ENCODE measurements at regions not wholly inside any gene's neighbourhood (a gene's known extent, or its start where the extent isn't known, plus 50 kb on each side); places are given as distances from the start of the nearest gene placed in this dataset.

DNA sequence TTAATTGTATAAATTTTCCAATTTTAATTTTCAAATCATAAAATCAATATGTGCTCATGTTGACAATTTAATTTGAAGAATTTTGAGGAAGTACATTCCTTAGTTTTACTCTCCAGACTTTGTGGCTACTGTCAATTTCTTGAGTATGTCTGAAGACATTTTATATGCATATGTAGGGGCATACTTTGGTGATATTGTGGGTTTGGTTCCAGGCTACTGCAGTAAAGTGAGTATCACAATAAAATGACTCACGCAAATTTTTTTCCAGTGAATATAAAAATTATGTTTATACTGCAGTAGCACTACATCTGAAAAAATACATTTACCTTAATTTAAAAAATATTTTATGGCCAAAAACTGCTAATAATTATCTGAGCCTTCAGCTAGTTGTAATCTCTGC, 123.2 kb upstream of the PLCL2 start:
- intact Hi-C loops (cut with DNase I; ENCODE audit: low total_unique reads) (no loop called here), in situ Hi-C loops (cut with MboI; ENCODE audit: low pct_ligation_motif_present in 1 of 4, low pct_unique_long_range_greater_than_20kb in 1 of 4, low sequenced_read_pairs in 3 of 4) (no loop called here)
- TF ChIP-seq POLR2AphosphoS5 (IDR thresholded peaks at IDR 0.05) (no peak), POLR2A (IDR thresholded peaks at IDR 0.05) (no peak), EP300 (IDR thresholded peaks at IDR 0.05; ENCODE audit: low read depth) (no peak)
- TF ChIP-seq, protein P1, sequence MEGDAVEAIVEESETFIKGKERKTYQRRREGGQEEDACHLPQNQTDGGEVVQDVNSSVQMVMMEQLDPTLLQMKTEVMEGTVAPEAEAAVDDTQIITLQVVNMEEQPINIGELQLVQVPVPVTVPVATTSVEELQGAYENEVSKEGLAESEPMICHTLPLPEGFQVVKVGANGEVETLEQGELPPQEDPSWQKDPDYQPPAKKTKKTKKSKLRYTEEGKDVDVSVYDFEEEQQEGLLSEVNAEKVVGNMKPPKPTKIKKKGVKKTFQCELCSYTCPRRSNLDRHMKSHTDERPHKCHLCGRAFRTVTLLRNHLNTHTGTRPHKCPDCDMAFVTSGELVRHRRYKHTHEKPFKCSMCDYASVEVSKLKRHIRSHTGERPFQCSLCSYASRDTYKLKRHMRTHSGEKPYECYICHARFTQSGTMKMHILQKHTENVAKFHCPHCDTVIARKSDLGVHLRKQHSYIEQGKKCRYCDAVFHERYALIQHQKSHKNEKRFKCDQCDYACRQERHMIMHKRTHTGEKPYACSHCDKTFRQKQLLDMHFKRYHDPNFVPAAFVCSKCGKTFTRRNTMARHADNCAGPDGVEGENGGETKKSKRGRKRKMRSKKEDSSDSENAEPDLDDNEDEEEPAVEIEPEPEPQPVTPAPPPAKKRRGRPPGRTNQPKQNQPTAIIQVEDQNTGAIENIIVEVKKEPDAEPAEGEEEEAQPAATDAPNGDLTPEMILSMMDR (IDR thresholded peaks at IDR 0.05) = no peak
- Histone ChIP-seq H3K4me1 (no peaks in the 10 kb centered on the region), H3K27me3 (no peaks in the 10 kb centered on the region), H3K27ac (no peak overlapping the region), H3K36me3 (no peaks in the 10 kb centered on the region), H3K9me3 (no peaks in the 10 kb centered on the region), H3K4me3 (no peak overlapping the region)
- DNase-seq = no peak
- 90 to 95% methylated on average over 1 of the region's 1 CpG for WGBS, 2 donors (ENCODE audit: low coverage in 1 of 2)

DNA sequence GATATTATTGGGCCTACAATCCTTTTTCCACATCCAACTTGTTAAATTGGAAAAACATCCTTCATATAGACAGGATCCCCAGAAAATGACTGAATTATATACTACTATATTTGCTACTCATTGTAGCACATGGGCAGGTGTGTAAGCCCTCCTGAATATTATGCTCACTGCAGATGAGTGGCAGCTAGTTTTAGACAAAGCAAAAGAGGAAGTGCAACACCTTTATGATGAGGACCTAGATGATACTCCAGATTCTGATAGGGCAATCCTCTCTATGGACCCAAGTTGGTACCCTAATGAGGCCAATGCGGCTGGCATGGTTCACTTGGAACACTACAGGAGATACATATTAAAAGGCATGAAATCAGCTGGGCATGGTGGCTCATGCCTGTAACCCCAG, 119.1 kb upstream of the PLCL2 start:
- Histone ChIP-seq H3K9me3 (no peaks in the 10 kb centered on the region), H3K27ac (no peak overlapping the region), H3K36me3 (no peaks in the 10 kb centered on the region), H3K4me1 (no peaks in the 10 kb centered on the region), H3K4me3 (no peak overlapping the region), H3K27me3 (no peaks in the 10 kb centered on the region)
- intact Hi-C loops (cut with DNase I; ENCODE audit: low total_unique reads) (no loop called here), in situ Hi-C loops (cut with MboI; ENCODE audit: low pct_ligation_motif_present in 1 of 4, low pct_unique_long_range_greater_than_20kb in 1 of 4, low sequenced_read_pairs in 3 of 4) (no loop called here)
- no peak for TF ChIP-seq POLR2AphosphoS5 (IDR thresholded peaks at IDR 0.05)
- TF ChIP-seq EP300 (IDR thresholded peaks at IDR 0.05; ENCODE audit: low read depth) = no peak
- no peak for TF ChIP-seq POLR2A (IDR thresholded peaks at IDR 0.05)
- TF ChIP-seq, protein P1 (IDR thresholded peaks at IDR 0.05) = no peak
- DNase-seq = no peak
- 100% methylated on average over 1 of the region's 1 CpG; no CpG with 5 or more reads in 1 of the 2 donors for WGBS, 2 donors (ENCODE audit: low coverage in 1 of 2)

DNA sequence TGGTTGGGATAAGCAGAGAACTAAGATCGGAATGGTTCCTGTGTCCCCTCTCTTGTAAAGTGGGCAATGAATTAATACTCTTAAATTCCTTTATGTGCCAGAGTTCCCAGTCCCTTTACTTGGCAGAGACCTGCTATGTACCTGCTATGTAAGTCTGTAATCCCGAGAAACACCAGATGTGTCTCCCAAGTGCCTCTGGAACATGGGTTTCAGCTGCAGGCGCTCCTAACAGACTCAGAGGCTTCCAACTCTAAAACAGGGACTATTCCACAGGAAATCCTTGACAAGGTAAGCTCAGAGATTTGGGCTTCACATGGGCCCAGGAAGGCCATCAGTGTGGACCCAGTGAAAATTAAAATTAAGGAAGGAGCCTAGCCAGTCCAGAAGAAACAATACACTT, 117.7 kb upstream of the PLCL2 start:
- in situ Hi-C loops (cut with MboI; ENCODE audit: low pct_ligation_motif_present in 1 of 4, low pct_unique_long_range_greater_than_20kb in 1 of 4, low sequenced_read_pairs in 3 of 4) (no loop called here), intact Hi-C loops (cut with DNase I; ENCODE audit: low total_unique reads) (no loop called here)
- 80% methylated on average over 3 of the region's 3 CpGs; no CpG with 5 or more reads in 1 of the 2 donors for WGBS, 2 donors (ENCODE audit: low coverage in 1 of 2)
- no peaks in the 10 kb centered on the region for H3K27me3 ChIP-seq
- no peaks in the 10 kb centered on the region for H3K9me3 ChIP-seq
- H3K4me1 ChIP-seq = no peaks in the 10 kb centered on the region
- no peak for DNase-seq
- no peak overlapping the region for H3K27ac ChIP-seq
- H3K4me3 ChIP-seq = no peak overlapping the region
- H3K36me3 ChIP-seq = no peaks in the 10 kb centered on the region
- TF ChIP-seq POLR2AphosphoS5 (IDR thresholded peaks at IDR 0.05) (no peak), EP300 (IDR thresholded peaks at IDR 0.05; ENCODE audit: low read depth) (no peak), POLR2A (IDR thresholded peaks at IDR 0.05) (no peak)
- TF ChIP-seq, protein P1 (IDR thresholded peaks at IDR 0.05) = no peak

DNA sequence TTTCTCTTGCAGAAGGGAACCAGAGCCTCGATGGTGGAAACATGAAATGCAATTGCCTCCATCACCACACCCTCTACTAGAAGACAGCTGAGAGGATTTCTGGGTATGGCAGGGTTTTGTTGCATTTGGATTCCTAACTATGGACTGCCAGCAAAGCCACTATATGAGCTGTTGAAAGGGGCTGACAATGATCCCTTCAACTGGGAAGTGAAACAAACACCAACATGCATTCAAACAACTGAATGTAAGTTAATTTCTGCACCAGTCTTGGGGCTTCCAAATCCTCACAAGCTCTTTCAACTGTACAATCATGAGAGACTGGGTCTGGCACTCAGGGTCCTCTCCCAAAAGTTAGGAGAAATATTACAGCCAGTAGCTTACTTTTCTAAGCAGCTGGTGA, 116.7 kb upstream of the PLCL2 start:
- no peak for TF ChIP-seq POLR2AphosphoS5 (IDR thresholded peaks at IDR 0.05)
- TF ChIP-seq EP300 (IDR thresholded peaks at IDR 0.05; ENCODE audit: low read depth) = no peak
- no peak for TF ChIP-seq POLR2A (IDR thresholded peaks at IDR 0.05)
- Histone ChIP-seq H3K36me3 (no peaks in the 10 kb centered on the region), H3K27me3 (no peaks in the 10 kb centered on the region), H3K4me1 (no peaks in the 10 kb centered on the region), H3K9me3 (no peaks in the 10 kb centered on the region), H3K27ac (no peak overlapping the region), H3K4me3 (no peak overlapping the region)
- DNase-seq = no peak
- intact Hi-C loops (cut with DNase I; ENCODE audit: low total_unique reads) = no loop called here
- WGBS, 2 donors (ENCODE audit: low coverage in 1 of 2) = 63% methylated on average over 1 of the region's 1 CpG; no CpG with 5 or more reads in 1 of the 2 donors
- in situ Hi-C loops (cut with MboI; ENCODE audit: low pct_ligation_motif_present in 1 of 4, low pct_unique_long_range_greater_than_20kb in 1 of 4, low sequenced_read_pairs in 3 of 4) = no loop called here

DNA sequence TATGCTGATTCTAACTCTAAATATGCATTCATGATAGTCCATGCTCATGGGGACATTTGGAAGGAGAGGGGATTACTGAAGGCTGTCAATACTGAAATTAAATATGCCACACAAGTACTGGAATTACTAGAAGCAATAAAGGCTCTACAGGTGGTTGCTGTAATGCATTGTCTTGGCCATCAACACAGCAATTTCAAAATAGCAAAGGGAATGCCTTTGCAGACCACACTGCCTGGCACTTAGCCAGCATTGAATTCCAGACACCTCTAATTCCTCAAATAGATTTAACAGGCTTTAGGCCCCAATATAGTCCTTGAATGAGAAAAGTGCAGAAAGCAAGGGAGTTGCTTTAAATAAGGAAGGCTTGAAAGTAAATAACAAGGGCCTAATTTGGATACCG, 115.8 kb upstream of the PLCL2 start:
- H3K27ac ChIP-seq = no peak overlapping the region
- intact Hi-C loops (cut with DNase I; ENCODE audit: low total_unique reads) = no loop called here
- in situ Hi-C loops (cut with MboI; ENCODE audit: low pct_ligation_motif_present in 1 of 4, low pct_unique_long_range_greater_than_20kb in 1 of 4, low sequenced_read_pairs in 3 of 4) = no loop called here
- no peaks in the 10 kb centered on the region for H3K4me1 ChIP-seq
- DNase-seq = no peak
- no peak overlapping the region for H3K4me3 ChIP-seq
- WGBS, 2 donors (ENCODE audit: low coverage in 1 of 2) = 43 to 83% methylated on average over 1 of the region's 1 CpG
- H3K9me3 ChIP-seq = no peaks in the 10 kb centered on the region
- no peak for TF ChIP-seq POLR2A (IDR thresholded peaks at IDR 0.05)
- no peak for TF ChIP-seq POLR2AphosphoS5 (IDR thresholded peaks at IDR 0.05)
- TF ChIP-seq, protein P1 (IDR thresholded peaks at IDR 0.05) = no peak
- TF ChIP-seq EP300 (IDR thresholded peaks at IDR 0.05; ENCODE audit: low read depth) = no peak
- H3K36me3 ChIP-seq = no peaks in the 10 kb centered on the region
- no peaks in the 10 kb centered on the region for H3K27me3 ChIP-seq

All from transverse colon (tissue), 4 donors.